Neuronal stem cell (in vitro differentiated cells): ENCODE measurements at regions not wholly inside any gene's neighbourhood (a gene's known extent, or its start where the extent isn't known, plus 50 kb on each side); places are given as distances from the start of the nearest gene placed in this dataset.

Experiments
- DNase-seq: peaks from one replicate; pipeline ENCODE4 v3.0.0-alpha.2; 2013; ENCODE audit warnings: low spot score
- H2AFZ ChIP-seq: one replicate; pipeline ENCODE4 v1.6.1; 2013; ENCODE audit warnings: mild to moderate bottlenecking, low read length, inconsistent platforms
- H2AK5ac ChIP-seq: 2 replicates; pipeline ENCODE4 v1.6.1; 2013; ENCODE audit warnings: low read depth, mild to moderate bottlenecking, inconsistent platforms, low read length, moderate library complexity, mixed read lengths
- H2BK120ac ChIP-seq: 2 replicates; pipeline ENCODE4 v1.6.1; 2013; ENCODE audit warnings: low read depth, mild to moderate bottlenecking, inconsistent platforms, low read length, moderate library complexity, mixed read lengths
- H2BK12ac ChIP-seq: one replicate; pipeline ENCODE4 v1.6.1; 2013; ENCODE audit warnings: low read length, inconsistent platforms
- H2BK15ac ChIP-seq: 2 replicates; pipeline ENCODE4 v1.6.1; 2013; ENCODE audit warnings: mild to moderate bottlenecking, low read length, inconsistent platforms, mixed read lengths
- H2BK5ac ChIP-seq: one replicate; pipeline ENCODE4 v1.6.1; 2013; ENCODE audit warnings: inconsistent platforms, mild to moderate bottlenecking, low read length, moderate library complexity
- H3K14ac ChIP-seq: one replicate; pipeline ENCODE4 v1.6.1; 2013; ENCODE audit warnings: low read length, inconsistent platforms
- H3K18ac ChIP-seq: 2 replicates; pipeline ENCODE4 v1.6.1; 2013; ENCODE audit warnings: low read length, inconsistent platforms
- H3K23ac ChIP-seq: 2 replicates; pipeline ENCODE4 v1.6.1; 2013; ENCODE audit warnings: low read depth, mild to moderate bottlenecking, mixed read lengths, low read length, inconsistent platforms; ENCODE audit not compliant: poor library complexity
- H3K27ac ChIP-seq: replicated peaks from 3 replicates; pipeline ENCODE4 v1.5.1; 2013; ENCODE audit warnings: low read length, inconsistent platforms
- H3K27me3 ChIP-seq, 3 experiments: 2 replicates each; pipeline ENCODE4 v1.6.1; 2013; ENCODE audit warnings: low read length in 3 of 3, mild to moderate bottlenecking in 2 of 3, inconsistent platforms in 1 of 3, low read depth in 1 of 3, mixed read lengths in 1 of 3, moderate library complexity in 1 of 3; ENCODE audit not compliant: control insufficient read depth in 3 of 3, insufficient read depth in 3 of 3
- H3K36me3 ChIP-seq, 2 donors: replicated peaks in 1 of 2; 2 replicates each; pipeline ENCODE4 v1.6.1; 2013; ENCODE audit warnings: low read length in 2 of 2; ENCODE audit not compliant: control insufficient read depth in 2 of 2, insufficient read depth in 2 of 2
- H3K4ac ChIP-seq: 2 replicates; pipeline ENCODE4 v1.6.1; 2013; ENCODE audit warnings: inconsistent platforms, mild to moderate bottlenecking, low read length, moderate library complexity
- H3K4me1 ChIP-seq, 2 donors: 1 replicate in 1 of 2; 2 replicates in 1 of 2; pipeline ENCODE4 v1.6.1; 2013; ENCODE audit warnings: low read length in 2 of 2, low read depth in 1 of 2; ENCODE audit not compliant: control insufficient read depth in 2 of 2, insufficient read depth in 1 of 2
- H3K4me2 ChIP-seq: one replicate; pipeline ENCODE4 v1.6.1; 2013; ENCODE audit warnings: mild to moderate bottlenecking, low read length, inconsistent platforms; ENCODE audit not compliant: insufficient read depth, poor library complexity, severe bottlenecking
- H3K4me3 ChIP-seq, 2 donors: 2 replicates each; pipeline ENCODE4 v1.5.1; 2013; ENCODE audit warnings: low read length in 2 of 2, mild to moderate bottlenecking in 2 of 2, inconsistent platforms in 1 of 2, moderate library complexity in 1 of 2
- H3K79me1 ChIP-seq: one replicate; pipeline ENCODE4 v1.6.1; 2013; ENCODE audit warnings: low read depth, mild to moderate bottlenecking, inconsistent platforms, low read length, moderate library complexity
- H3K9ac ChIP-seq: one replicate; pipeline ENCODE4 v1.6.1; 2013; ENCODE audit warnings: mild to moderate bottlenecking, low read depth, low read length, inconsistent platforms; ENCODE audit not compliant: poor library complexity
- H3K9me3 ChIP-seq, 2 donors: replicated peaks in 1 of 2; 2 replicates each; pipeline versions ENCODE3 to v1.6.1; 2013; ENCODE audit warnings: low read length in 2 of 2, mild to moderate bottlenecking in 2 of 2, inconsistent platforms in 1 of 2, low read depth in 1 of 2, mixed read lengths in 1 of 2, moderate library complexity in 1 of 2; ENCODE audit not compliant: control insufficient read depth in 2 of 2, insufficient read depth in 1 of 2
- H4K8ac ChIP-seq: one replicate; pipeline ENCODE4 v1.6.1; 2013; ENCODE audit warnings: low read depth, mild to moderate bottlenecking, inconsistent platforms, low read length, moderate library complexity
- H4K91ac ChIP-seq: one replicate; pipeline ENCODE4 v1.6.1; 2013; ENCODE audit warnings: low read length, low read depth, mild to moderate bottlenecking, inconsistent platforms; ENCODE audit not compliant: poor library complexity
- WGBS, 2 donors: extraction: QIAGEN DNeasy Blood & Tissue Kit; methylation state at CpG; one replicate each; pipeline ENCODE4 v1.1.7; 2013; ENCODE audit warnings: missing lambda C conversion rate in 2 of 2, mixed read lengths in 1 of 2; ENCODE audit not compliant: insufficient read length in 2 of 2, insufficient replicate concordance in 1 of 2; ENCODE audit errors: extremely low coverage in 2 of 2; 5-methylcytosine and 5-hydroxymethylcytosine counted together

DNA sequence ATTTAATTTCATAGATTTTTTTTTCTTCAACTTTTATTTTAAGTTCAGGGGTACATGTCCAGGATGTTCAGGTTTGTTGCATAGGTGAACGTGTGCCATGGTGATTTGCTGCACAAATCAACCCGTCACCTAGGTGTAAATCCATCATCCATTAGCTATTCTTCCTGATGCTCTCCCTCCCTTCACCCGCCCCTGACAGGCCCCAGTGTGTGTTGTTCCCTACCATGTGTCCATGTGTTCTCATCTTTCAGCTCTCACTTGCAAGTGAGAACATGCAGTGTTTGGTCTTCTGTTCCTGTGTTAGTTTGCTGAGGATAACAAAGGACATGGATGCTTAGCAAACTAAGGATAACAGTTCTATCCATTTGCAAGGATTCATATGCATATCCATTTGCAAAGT lies 209.1 kb upstream of the ADCY2 start:
- Histone ChIP-seq H3K9me3 (no peaks in the 10 kb centered on the region), H3K36me3 (no peaks in the 10 kb centered on the region), H3K18ac (no peak overlapping the region), H3K79me1 (no peaks in the 10 kb centered on the region), H2BK5ac (no peak overlapping the region), H2BK15ac (no peak overlapping the region), H2AFZ (no peak overlapping the region), H3K14ac (no peak overlapping the region), H3K27me3 (peaks cover 0 to under 1% (median 0%) of the 10 kb centered on the region in 3 experiments), H3K27ac (no peak overlapping the region), H3K9ac (no peak overlapping the region), H3K4me1 (no peaks in the 10 kb centered on the region), H2AK5ac (no peak overlapping the region), H3K4me2 (no peak overlapping the region), H2BK12ac (no peak overlapping the region), H2BK120ac (no peak overlapping the region), H3K23ac (no peak overlapping the region), H3K4me3 (no peak overlapping the region), H3K4ac (no peak overlapping the region), H4K91ac (no peak overlapping the region), H4K8ac (no peak overlapping the region)
- no peak for DNase-seq
- no CpG with 5 or more reads among the region's 3 CpGs for WGBS, 2 donors

DNA sequence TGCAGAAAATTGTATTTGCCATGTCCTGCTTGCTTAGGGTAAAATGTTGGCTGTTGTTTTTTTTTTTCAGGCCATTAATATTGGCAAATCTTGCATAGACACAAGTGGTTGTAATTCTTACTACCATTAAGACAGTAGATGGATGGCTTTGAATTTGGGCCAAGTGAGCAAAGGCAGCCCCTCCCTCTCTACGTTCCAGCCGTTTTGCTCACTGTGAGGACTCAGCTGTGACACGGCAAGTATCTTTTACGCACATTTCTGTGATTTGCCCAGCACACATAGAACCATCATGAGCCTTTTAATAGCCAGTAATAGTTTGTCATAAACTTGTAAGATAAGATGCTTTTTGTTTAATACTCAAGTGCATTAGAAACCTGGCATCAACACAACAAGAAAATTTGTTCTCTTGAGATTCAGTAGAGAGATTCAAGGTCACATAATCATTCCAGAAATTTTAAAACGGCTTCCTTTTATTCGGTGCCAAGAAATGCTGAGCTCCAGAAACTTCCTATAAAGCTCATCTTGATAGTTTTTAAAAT lies 205.2 kb upstream of the ADCY2 start:
- Histone ChIP-seq H3K9ac (no peak overlapping the region), H2BK15ac (no peak overlapping the region), H3K4me3 (no peak overlapping the region), H3K79me1 (no peaks in the 10 kb centered on the region), H3K36me3 (no peaks in the 10 kb centered on the region), H2AFZ (no peak overlapping the region), H3K18ac (no peak overlapping the region), H2BK120ac (no peak overlapping the region), H2BK12ac (no peak overlapping the region), H4K91ac (no peak overlapping the region), H3K27ac (no peak overlapping the region), H3K4ac (no peak overlapping the region), H3K4me1 (no peaks in the 10 kb centered on the region), H3K23ac (no peak overlapping the region), H3K27me3 (no peaks in the 10 kb centered on the region), H3K4me2 (no peak overlapping the region), H4K8ac (no peak overlapping the region), H3K9me3 (no peaks in the 10 kb centered on the region), H2BK5ac (no peak overlapping the region), H3K14ac (no peak overlapping the region), H2AK5ac (no peak overlapping the region)
- DNase-seq, result no peak
- WGBS, 2 donors, result no CpG with 5 or more reads among the region's 6 CpGs

DNA sequence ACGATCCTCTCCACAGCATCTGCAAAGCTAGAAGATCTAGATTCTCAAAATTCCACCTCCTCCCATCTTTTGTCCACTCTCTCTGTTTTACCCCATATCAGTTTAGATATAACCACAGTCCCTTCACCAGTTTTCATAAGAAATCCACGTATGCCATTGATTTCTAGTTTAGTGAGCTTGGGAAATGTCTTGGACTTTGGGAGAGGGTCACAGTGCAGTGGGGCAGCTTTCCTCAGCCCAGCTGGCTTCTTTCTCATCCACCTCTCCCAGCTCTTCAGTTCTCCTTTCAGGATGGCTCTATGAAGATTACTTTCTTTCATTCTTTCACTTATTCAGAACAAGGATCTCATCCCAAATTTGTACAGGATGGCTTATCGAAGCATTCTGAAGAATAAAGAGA lies 203.9 kb upstream of the ADCY2 start:
- Histone ChIP-seq H3K18ac (no peak overlapping the region), H3K27ac (no peak overlapping the region), H3K14ac (no peak overlapping the region), H3K27me3 (no peaks in the 10 kb centered on the region), H2BK120ac (no peak overlapping the region), H2BK12ac (no peak overlapping the region), H3K9ac (no peak overlapping the region), H3K79me1 (no peaks in the 10 kb centered on the region), H2BK5ac (no peak overlapping the region), H2BK15ac (no peak overlapping the region), H4K91ac (no peak overlapping the region), H3K4ac (no peak overlapping the region), H2AK5ac (no peak overlapping the region), H3K4me2 (no peak overlapping the region), H3K9me3 (no peaks in the 10 kb centered on the region), H3K4me3 (no peak overlapping the region), H4K8ac (no peak overlapping the region), H2AFZ (no peak overlapping the region), H3K4me1 (no peaks in the 10 kb centered on the region), H3K23ac (no peak overlapping the region), H3K36me3 (no peaks in the 10 kb centered on the region)
- WGBS, 2 donors, result no CpG with 5 or more reads among the region's 3 CpGs
- DNase-seq, result no peak

DNA sequence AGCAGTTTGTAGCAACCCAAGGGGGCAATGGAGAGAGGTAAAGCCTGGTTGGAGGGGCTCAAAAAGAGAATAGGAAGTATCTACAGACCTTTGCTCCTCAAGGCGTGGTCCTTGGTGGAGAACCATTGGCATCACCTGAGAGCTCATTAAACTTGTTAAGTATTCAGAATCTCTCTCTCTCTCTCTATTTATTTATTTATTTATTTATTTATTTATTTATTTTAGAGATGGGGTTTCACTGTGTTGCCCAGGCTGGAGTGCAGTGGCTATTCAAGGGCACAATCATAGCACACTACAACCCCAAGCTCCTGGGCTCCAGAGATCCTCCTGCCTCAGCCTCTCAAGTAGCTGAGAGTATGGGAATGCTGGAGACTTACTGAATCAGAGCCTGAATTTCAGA lies 193.1 kb upstream of the ADCY2 start:
- no peak overlapping the region for H2BK5ac ChIP-seq
- no peaks in the 10 kb centered on the region for H3K36me3 ChIP-seq
- H3K4me3 ChIP-seq, result no peak overlapping the region
- H3K9me3 ChIP-seq, result peaks cover 5% of the 10 kb centered on the region in 2 donors
- no peak for DNase-seq
- no peak overlapping the region for H4K8ac ChIP-seq
- H3K18ac ChIP-seq, result no peak overlapping the region
- H4K91ac ChIP-seq, result no peak overlapping the region
- no peak overlapping the region for H3K27ac ChIP-seq
- no peaks in the 10 kb centered on the region for H3K79me1 ChIP-seq
- no peak overlapping the region for H2AK5ac ChIP-seq
- no peak overlapping the region for H3K23ac ChIP-seq
- H3K4me2 ChIP-seq, result no peak overlapping the region
- no peaks in the 10 kb centered on the region for H3K27me3 ChIP-seq
- H2BK12ac ChIP-seq, result no peak overlapping the region
- H3K9ac ChIP-seq, result no peak overlapping the region
- WGBS, 2 donors, result no CpG with 5 or more reads among the region's 1 CpG
- no peak overlapping the region for H2AFZ ChIP-seq
- H3K4ac ChIP-seq, result no peak overlapping the region
- no peaks in the 10 kb centered on the region for H3K4me1 ChIP-seq
- H2BK120ac ChIP-seq, result no peak overlapping the region
- H2BK15ac ChIP-seq, result no peak overlapping the region
- no peak overlapping the region for H3K14ac ChIP-seq
